Osteoblast (primary cell): ENCODE measurements at regions not wholly inside any gene's neighbourhood (a gene's known extent, or its start where the extent isn't known, plus 50 kb on each side); places are given as distances from the start of the nearest gene placed in this dataset.

ENCODE experiments used
- DNase-seq: peaks from one replicate; pipeline ENCODE4 v3.0.0; 2011; ENCODE audit warnings: low spot score, mixed read lengths; ENCODE audit not compliant: insufficient read length; ENCODE audit errors: missing footprints
- H2AFZ ChIP-seq: 2 replicates; pipeline ENCODE4 v1.6.0; 2011; ENCODE audit warnings: mild to moderate bottlenecking, low read length
- H3K27ac ChIP-seq: 2 replicates; pipeline ENCODE4 v1.5.1; 2011; ENCODE audit warnings: mild to moderate bottlenecking, low read depth, low read length, moderate library complexity
- H3K27me3 ChIP-seq: 2 replicates; pipeline ENCODE4 v1.6.0; 2012; ENCODE audit warnings: mild to moderate bottlenecking, control low read depth, inconsistent platforms, low read length, moderate library complexity; ENCODE audit not compliant: insufficient read depth
- H3K36me3 ChIP-seq: 2 replicates; pipeline ENCODE4 v1.5.1; 2011; ENCODE audit warnings: mild to moderate bottlenecking, low read length, control low read depth, moderate library complexity; ENCODE audit not compliant: insufficient read depth
- H3K4me1 ChIP-seq: 2 replicates; pipeline ENCODE4 v1.5.1; 2011; ENCODE audit warnings: mild to moderate bottlenecking, low read length, control low read depth, moderate library complexity; ENCODE audit not compliant: insufficient read depth
- H3K4me2 ChIP-seq: 2 replicates; pipeline ENCODE4 v1.6.0; 2011; ENCODE audit warnings: mild to moderate bottlenecking, low read length; ENCODE audit not compliant: insufficient read depth
- H3K4me3 ChIP-seq: fragments of 200-600 bp; sonication (generic); 3 replicates; pipeline ENCODE4 v1.5.1; 2012; ENCODE audit warnings: mild to moderate bottlenecking, low read length, inconsistent platforms; ENCODE audit not compliant: insufficient read depth
- H3K79me2 ChIP-seq: 2 replicates; pipeline ENCODE4 v1.6.0; 2012; ENCODE audit warnings: mild to moderate bottlenecking, low read length, control low read depth, inconsistent platforms; ENCODE audit not compliant: insufficient read depth
- H3K9me3 ChIP-seq: 2 replicates; pipeline ENCODE4 v1.5.1; 2011; ENCODE audit warnings: low read depth, low read length, control low read depth
- H4K20me1 ChIP-seq: 2 replicates; pipeline ENCODE4 v1.6.0; 2012; ENCODE audit warnings: mild to moderate bottlenecking, low read length, control low read depth; ENCODE audit not compliant: insufficient read depth
- TF ChIP-seq, protein P1 (sequence below): IDR thresholded peaks from 2 replicates; pipeline ENCODE4 v1.5.1; 2011; ENCODE audit warnings: mild to moderate bottlenecking, low read depth, low read length, moderate library complexity; ENCODE audit errors: extremely low read depth

DNA sequence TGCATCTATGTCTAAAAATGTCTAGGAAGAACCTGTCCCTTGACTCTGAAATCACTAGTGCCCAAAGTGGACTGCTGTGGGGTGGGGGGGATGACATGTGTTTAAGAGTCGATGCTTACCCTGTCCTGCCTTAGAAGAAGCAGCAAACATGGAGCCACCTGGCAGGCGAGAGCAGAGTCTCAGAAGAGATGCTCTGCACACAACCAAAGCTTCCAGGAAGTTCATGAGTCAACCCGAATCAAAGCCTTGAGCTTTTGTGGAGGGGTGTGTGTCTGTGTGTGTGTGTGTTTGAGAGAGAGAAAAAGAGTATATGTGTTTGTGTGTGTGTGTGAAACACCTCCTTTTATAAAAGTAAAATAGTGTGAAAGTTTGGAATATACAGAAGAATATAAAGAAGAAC, 269.9 kb downstream of the ALDH8A1 start:
- no peaks in the 10 kb centered on the region for H3K79me2 ChIP-seq
- no peak overlapping the region for H3K27ac ChIP-seq
- H3K4me1 ChIP-seq = peaks cover 17% of the 10 kb centered on the region
- no peaks in the 10 kb centered on the region for H4K20me1 ChIP-seq
- no peaks in the 10 kb centered on the region for H3K27me3 ChIP-seq
- DNase-seq = no peak
- no peaks in the 10 kb centered on the region for H3K9me3 ChIP-seq
- H3K4me2 ChIP-seq = no peak overlapping the region
- H3K4me3 ChIP-seq = no peak overlapping the region
- no peak overlapping the region for H2AFZ ChIP-seq
- TF ChIP-seq, protein P1, sequence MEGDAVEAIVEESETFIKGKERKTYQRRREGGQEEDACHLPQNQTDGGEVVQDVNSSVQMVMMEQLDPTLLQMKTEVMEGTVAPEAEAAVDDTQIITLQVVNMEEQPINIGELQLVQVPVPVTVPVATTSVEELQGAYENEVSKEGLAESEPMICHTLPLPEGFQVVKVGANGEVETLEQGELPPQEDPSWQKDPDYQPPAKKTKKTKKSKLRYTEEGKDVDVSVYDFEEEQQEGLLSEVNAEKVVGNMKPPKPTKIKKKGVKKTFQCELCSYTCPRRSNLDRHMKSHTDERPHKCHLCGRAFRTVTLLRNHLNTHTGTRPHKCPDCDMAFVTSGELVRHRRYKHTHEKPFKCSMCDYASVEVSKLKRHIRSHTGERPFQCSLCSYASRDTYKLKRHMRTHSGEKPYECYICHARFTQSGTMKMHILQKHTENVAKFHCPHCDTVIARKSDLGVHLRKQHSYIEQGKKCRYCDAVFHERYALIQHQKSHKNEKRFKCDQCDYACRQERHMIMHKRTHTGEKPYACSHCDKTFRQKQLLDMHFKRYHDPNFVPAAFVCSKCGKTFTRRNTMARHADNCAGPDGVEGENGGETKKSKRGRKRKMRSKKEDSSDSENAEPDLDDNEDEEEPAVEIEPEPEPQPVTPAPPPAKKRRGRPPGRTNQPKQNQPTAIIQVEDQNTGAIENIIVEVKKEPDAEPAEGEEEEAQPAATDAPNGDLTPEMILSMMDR = no peak
- no peaks in the 10 kb centered on the region for H3K36me3 ChIP-seq

DNA sequence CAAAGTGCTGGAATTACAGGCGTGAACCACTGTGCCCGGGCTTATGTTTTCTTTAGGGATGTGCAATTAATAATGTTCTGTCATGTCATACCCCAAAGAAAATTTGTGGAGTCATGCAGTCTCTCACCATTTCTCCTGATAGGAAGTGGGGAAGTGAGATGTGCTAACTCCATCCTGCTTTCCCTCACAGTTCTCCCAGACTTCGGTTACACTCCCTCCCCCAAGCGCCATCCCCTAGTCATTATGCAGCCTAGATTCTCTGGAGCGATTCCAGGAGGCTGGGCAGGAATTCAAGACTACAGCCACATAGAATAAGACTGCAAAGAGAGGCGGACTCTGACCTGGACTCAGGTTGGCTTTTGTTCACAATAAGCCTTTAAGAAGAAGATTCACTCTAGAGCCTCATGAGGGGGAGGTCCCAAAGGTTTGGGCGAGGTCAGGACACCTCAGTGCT, 271.4 kb downstream of the ALDH8A1 start:
- H3K9me3 ChIP-seq = no peaks in the 10 kb centered on the region
- H3K4me1 ChIP-seq = peaks cover 8% of the 10 kb centered on the region
- no peak overlapping the region for H3K4me2 ChIP-seq
- TF ChIP-seq, protein P1 = no peak
- peak overlapping the region; percentile 1 for H2AFZ ChIP-seq
- no peaks in the 10 kb centered on the region for H3K36me3 ChIP-seq
- no peak for DNase-seq
- H3K79me2 ChIP-seq = no peaks in the 10 kb centered on the region
- H3K27ac ChIP-seq = no peak overlapping the region
- H3K27me3 ChIP-seq = no peaks in the 10 kb centered on the region
- H4K20me1 ChIP-seq = no peaks in the 10 kb centered on the region
- H3K4me3 ChIP-seq = no peak overlapping the region

DNA sequence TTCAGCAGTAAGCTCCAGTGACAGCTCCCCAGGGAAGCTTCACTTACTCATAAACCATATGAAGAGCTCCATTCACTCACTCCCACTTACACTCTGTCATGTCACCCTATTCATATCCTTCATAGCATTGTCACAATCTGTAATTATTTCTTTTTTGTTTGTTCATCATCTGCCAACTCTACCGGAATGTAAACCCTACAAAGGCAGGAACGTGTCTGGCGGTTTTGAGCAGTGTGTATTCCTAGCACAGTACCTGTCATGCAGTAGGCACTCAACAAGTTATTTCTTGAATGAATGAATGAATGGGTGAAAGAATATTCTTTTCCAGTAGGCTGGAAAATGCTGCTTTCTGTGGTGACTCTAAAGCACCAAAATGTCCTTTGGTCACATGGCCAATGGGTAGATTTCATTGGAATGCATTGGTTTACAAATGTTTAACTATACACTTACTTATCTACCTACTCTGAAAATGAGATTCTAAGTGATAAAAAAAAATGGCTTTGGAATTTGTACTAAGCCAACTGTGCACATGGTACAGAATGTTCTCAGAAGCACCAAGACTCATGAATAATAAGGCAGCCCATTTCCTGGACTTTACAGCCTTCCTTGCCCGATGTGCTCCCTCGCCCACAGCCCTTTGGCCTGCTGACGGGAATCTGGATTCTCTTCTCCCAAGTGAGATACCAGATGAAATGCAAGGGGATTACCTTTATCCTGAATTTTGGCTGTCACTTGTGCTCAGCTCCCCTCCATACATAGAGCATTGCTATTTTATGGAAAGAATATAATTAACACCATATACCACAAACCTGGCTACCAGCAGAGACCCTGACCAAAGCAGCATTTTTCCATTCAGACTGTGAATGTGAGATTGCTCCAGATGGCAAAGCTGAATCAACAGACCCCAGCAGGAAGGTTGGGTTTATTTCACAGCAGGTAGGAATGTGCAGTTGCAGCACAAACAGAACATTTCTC, 273.3 kb downstream of the ALDH8A1 start:
- no peak for DNase-seq
- TF ChIP-seq, protein P1 = no peak
- Histone ChIP-seq H4K20me1 (no peaks in the 10 kb centered on the region), H3K27me3 (no peaks in the 10 kb centered on the region), H3K36me3 (no peaks in the 10 kb centered on the region), H3K4me1 (peaks cover 12% of the 10 kb centered on the region), H3K27ac (no peak overlapping the region), H3K9me3 (no peaks in the 10 kb centered on the region), H2AFZ (no peak overlapping the region), H3K4me3 (no peak overlapping the region), H3K4me2 (no peak overlapping the region), H3K79me2 (no peaks in the 10 kb centered on the region)
